HFF-Myc (cell line): ENCODE measurements at regions not wholly inside any gene's neighbourhood (a gene's known extent, or its start where the extent isn't known, plus 50 kb on each side); places are given as distances from the start of the nearest gene placed in this dataset.

Experiments used
- DNase-seq: peaks from one replicate; pipeline ENCODE4 v3.0.0-alpha.2; 2011; ENCODE audit warnings: low read depth; ENCODE audit errors: extremely low read depth
- H3K4me3 ChIP-seq: replicated peaks from 2 replicates; pipeline ENCODE4 v1.5.1; 2011; ENCODE audit warnings: low read depth, mild to moderate bottlenecking, control low read depth, low read length
- TF ChIP-seq, protein P1 (sequence below): IDR thresholded peaks from 2 replicates; pipeline ENCODE4 v1.5.1; 2012; ENCODE audit warnings: mild to moderate bottlenecking, low read depth, low read length, control low read depth; ENCODE audit errors: missing control alignments

DNA sequence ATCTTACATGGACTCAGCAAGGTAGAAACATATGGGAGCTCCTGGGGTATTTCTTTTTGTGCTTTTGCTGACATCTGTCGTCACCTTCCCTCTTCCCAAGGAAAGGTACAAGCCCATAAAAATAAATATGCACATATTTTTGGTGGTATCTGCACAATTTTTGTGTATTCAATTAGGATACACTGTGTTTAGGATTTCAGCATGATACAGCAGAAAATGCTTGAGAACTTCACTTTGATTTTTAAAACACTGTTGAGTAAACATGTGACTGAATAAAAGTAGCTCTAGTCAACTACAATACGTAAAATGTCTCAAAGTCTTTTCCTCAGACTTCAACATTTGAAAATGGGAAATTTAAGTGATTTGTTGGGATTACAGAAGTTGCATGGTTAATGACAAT is 99.4 kb upstream of the SPANXC start:
- DNase-seq: no peak
- TF ChIP-seq, protein P1, sequence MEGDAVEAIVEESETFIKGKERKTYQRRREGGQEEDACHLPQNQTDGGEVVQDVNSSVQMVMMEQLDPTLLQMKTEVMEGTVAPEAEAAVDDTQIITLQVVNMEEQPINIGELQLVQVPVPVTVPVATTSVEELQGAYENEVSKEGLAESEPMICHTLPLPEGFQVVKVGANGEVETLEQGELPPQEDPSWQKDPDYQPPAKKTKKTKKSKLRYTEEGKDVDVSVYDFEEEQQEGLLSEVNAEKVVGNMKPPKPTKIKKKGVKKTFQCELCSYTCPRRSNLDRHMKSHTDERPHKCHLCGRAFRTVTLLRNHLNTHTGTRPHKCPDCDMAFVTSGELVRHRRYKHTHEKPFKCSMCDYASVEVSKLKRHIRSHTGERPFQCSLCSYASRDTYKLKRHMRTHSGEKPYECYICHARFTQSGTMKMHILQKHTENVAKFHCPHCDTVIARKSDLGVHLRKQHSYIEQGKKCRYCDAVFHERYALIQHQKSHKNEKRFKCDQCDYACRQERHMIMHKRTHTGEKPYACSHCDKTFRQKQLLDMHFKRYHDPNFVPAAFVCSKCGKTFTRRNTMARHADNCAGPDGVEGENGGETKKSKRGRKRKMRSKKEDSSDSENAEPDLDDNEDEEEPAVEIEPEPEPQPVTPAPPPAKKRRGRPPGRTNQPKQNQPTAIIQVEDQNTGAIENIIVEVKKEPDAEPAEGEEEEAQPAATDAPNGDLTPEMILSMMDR: no peak
- no peak overlapping the region for H3K4me3 ChIP-seq

DNA sequence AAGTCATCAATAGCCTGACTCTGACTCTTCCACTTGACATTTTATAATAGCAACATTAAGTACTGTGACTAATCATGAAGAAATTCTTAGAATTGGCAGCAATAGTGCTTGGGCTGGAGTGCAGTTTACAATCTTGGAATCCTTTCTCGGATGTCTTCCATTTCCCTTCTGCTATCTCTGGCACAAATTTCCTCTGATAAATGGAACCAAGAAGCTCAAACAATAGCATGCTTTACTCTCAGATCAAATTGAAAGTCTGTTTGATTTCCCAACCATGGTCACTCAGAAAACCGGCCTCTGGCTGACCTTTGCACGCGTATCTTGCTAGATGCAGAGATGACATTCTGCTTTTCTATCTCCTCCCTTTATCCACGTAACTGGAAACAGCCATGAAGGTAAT is 99.0 kb upstream of the SPANXC start:
- DNase-seq: no peak
- TF ChIP-seq, protein P1: no peak
- H3K4me3 ChIP-seq: no peak overlapping the region

DNA sequence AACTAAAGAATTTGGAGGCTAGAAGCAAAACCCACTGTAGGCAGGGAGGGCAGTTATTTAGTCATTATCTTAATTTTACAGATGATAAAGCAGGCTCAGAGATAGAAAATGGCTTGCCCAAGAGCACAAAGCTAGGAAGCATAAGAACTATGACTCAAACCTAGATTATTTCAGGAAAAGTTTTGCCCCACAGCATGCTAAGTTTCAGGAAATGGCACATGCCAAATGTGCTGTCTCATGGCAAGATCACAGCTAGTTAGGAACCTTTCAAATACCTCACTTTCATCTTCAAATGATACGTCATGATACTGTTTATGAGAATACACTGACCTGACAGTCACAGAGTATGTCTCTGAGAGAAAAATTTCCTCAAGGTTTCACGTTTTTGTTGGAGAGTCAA is 78.5 kb upstream of the SPANXC start:
- TF ChIP-seq, protein P1: no peak
- DNase-seq: no peak
- H3K4me3 ChIP-seq: no peak overlapping the region

DNA sequence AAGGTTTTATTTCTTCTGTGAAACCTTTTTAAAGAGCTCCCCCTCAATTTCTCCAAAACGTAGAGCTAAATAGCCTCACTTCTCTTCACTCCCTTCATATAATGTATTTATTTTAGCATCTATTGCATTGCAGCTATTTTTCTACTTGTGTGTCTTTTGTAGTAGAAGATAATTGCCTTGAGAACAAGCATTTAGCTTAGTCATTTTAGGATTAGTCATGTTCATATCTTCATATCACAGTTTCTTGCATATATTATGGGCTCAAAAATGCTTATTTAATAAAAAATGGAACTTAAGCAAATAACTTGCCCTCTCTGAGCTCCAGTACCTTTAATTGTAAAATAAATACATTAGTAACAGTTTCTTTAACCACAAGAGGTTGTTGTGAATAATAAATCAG is 72.1 kb upstream of the SPANXC start:
- no peak overlapping the region for H3K4me3 ChIP-seq
- DNase-seq: no peak
- TF ChIP-seq, protein P1: no peak

DNA sequence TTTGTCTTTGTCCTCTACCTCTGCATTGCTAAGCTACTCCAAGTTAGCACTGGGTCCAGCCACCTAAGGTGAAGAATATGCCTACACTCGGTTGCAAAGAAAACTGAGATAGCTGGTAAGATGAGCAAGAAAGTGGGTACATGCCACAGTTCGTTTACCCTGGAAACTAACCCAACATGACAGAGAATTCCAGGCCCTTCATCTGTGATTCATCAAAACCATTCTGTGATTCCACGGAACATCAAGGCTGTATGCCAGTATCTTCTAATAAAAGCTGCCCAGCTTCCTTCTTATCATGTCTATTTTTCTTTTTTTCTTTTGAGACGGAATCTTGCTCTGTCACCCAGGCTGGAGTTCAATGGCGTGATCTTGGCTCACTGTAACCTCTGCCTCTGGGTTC is 58.7 kb upstream of the SPANXC start:
- no peak for DNase-seq
- no peak overlapping the region for H3K4me3 ChIP-seq
- TF ChIP-seq, protein P1: no peak
